B cell (primary cell): ENCODE measurements at regions not wholly inside any gene's neighbourhood (a gene's known extent, or its start where the extent isn't known, plus 50 kb on each side); places are given as distances from the start of the nearest gene placed in this dataset.

Experiments used
- ATAC-seq: fragments of 200-7000 bp; cut with Tn5 transposase; one replicate; pipeline ENCODE4 v1.10.0; 2021; ENCODE audit warnings: low read depth, mild to moderate bottlenecking, moderate number of reproducible peaks, moderate library complexity
- CTCF ChIA-PET: fragments of 350-600 bp; sonication (Branson Sonifier 250); formaldehyde crosslinking; loops from one replicate; lab custom pipeline; 2021; ENCODE audit warnings: antibody characterized with exemption, inconsistent platforms; lab: Charles Lee
- POLR2A ChIA-PET: fragments of 350-600 bp; sonication (Branson Sonifier 250); formaldehyde crosslinking; loops from one replicate; lab custom pipeline; 2021; ENCODE audit warnings: antibody characterized with exemption; lab: Charles Lee
- DNase-seq: peaks from one replicate; pipeline ENCODE4 v3.0.0; 2013
- H2AFZ ChIP-seq: 2 replicates; pipeline ENCODE4 v1.6.1; 2012; ENCODE audit warnings: mild to moderate bottlenecking, low read depth, low read length; ENCODE audit not compliant: insufficient read depth, poor library complexity, severe bottlenecking
- H3K27ac ChIP-seq, 2 donors: 1 replicate in 1 of 2; 2 replicates in 1 of 2; pipeline ENCODE4 v1.5.1; 2012 to 2013; ENCODE audit warnings: low read length in 2 of 2, mild to moderate bottlenecking in 2 of 2, moderate library complexity in 1 of 2
- H3K27me3 ChIP-seq, 4 experiments: fragments of 200-600 bp in 1 of 4; sonication (generic) in 1 of 4; replicated peaks in 1 of 4; 1 replicate in 2 of 4; 2 replicates in 2 of 4; pipeline versions ENCODE4 v1.6.1 to v1.7.0; 2013 to 2016; ENCODE audit warnings: low read length in 3 of 4, mild to moderate bottlenecking in 2 of 4, mixed read lengths in 1 of 4, moderate library complexity in 1 of 4; ENCODE audit not compliant: insufficient read depth in 4 of 4, control insufficient read depth in 3 of 4; ENCODE audit errors: control extremely low read depth in 1 of 4
- H3K36me3 ChIP-seq, 2 experiments: replicated peaks in 1 of 2; 1 replicate in 1 of 2; 2 replicates in 1 of 2; pipeline versions ENCODE4 v1.6.1 to v1.7.1; 2013; ENCODE audit warnings: low read length in 1 of 2; ENCODE audit not compliant: insufficient read depth in 2 of 2, control insufficient read depth in 1 of 2; ENCODE audit errors: control extremely low read depth in 1 of 2, extremely low read depth in 1 of 2
- H3K4me1 ChIP-seq, 2 donors: fragments of 200-600 bp in 1 of 2; sonication (generic) in 1 of 2; 1 replicate in 1 of 2; 2 replicates in 1 of 2; pipeline versions ENCODE4 v1.5.1 to v1.6.1; 2013 to 2017; ENCODE audit warnings: low read length in 2 of 2; ENCODE audit not compliant: control insufficient read depth in 2 of 2, insufficient read depth in 2 of 2
- H3K4me2 ChIP-seq: replicated peaks from 2 replicates; pipeline ENCODE3; 2012; ENCODE audit warnings: mild to moderate bottlenecking, low read depth, low read length; ENCODE audit not compliant: poor library complexity, severe bottlenecking
- H3K4me3 ChIP-seq, 5 experiments: fragments of 200-600 bp in 1 of 5; sonication (generic) in 1 of 5; 1 replicate in 3 of 5; 2 replicates in 2 of 5; pipeline versions ENCODE4 v1.5.1 to v1.7.0; 2011 to 2016; ENCODE audit warnings: low read length in 4 of 5, mild to moderate bottlenecking in 4 of 5, low read depth in 2 of 5, control low read depth in 1 of 5, moderate library complexity in 1 of 5; ENCODE audit not compliant: insufficient read depth in 1 of 5; ENCODE audit errors: control extremely low read depth in 1 of 5, extremely low read depth in 1 of 5
- H3K79me2 ChIP-seq: fragments of 200-600 bp; sonication (generic); one replicate; pipeline ENCODE4 v1.6.0; 2016; ENCODE audit warnings: low read length; ENCODE audit not compliant: control insufficient read depth, insufficient read depth
- H3K9ac ChIP-seq: fragments of 200-600 bp; sonication (generic); 2 replicates; pipeline ENCODE4 v1.6.1; 2017; ENCODE audit warnings: mild to moderate bottlenecking, low read length, moderate library complexity
- H3K9me3 ChIP-seq, 3 donors: one replicate each; pipeline versions ENCODE4 v1.6.1 to v1.7.1; 2013; ENCODE audit warnings: low read length in 2 of 3; ENCODE audit not compliant: control insufficient read depth in 2 of 3, insufficient read depth in 1 of 3; ENCODE audit errors: control extremely low read depth in 1 of 3
- H4K20me1 ChIP-seq: 2 replicates; pipeline ENCODE4 v1.6.0; 2012; ENCODE audit warnings: mild to moderate bottlenecking, low read length; ENCODE audit not compliant: insufficient read depth, control insufficient read depth, poor library complexity, severe bottlenecking
- H3K27ac Mint-ChIP-seq: one replicate; pipeline ENCODE4 v1.8.0; 2021; ENCODE audit warnings: mixed read lengths
- H3K27me3 Mint-ChIP-seq: one replicate; pipeline ENCODE4 v1.8.0; 2021; ENCODE audit warnings: mixed read lengths
- H3K4me1 Mint-ChIP-seq: one replicate; pipeline ENCODE4 v1.8.0; 2021; ENCODE audit warnings: mixed read lengths
- H3K4me3 Mint-ChIP-seq: one replicate; pipeline ENCODE4 v1.8.0; 2021; ENCODE audit warnings: mixed read lengths
- H3K9me3 Mint-ChIP-seq: one replicate; pipeline ENCODE4 v1.8.0; 2022; ENCODE audit warnings: mixed read lengths; ENCODE audit not compliant: insufficient read depth
- CTCF ChIP-seq: fragments of 200-600 bp; IDR thresholded peaks from one replicate; pipeline ENCODE4 v1.8.0; 2022; ENCODE audit warnings: antibody characterized with exemption, mild to moderate bottlenecking
- EZH2 ChIP-seq: IDR thresholded peaks from 2 replicates; pipeline ENCODE4 v1.6.1; 2012; ENCODE audit warnings: borderline replicate concordance, low read depth, mild to moderate bottlenecking, moderate library complexity, low read length; ENCODE audit not compliant: insufficient read depth, poor library complexity, severe bottlenecking
- WGBS: methylation state at CpG from one replicate; pipeline ENCODE4 v1.1.5; 2013; ENCODE audit warnings: missing lambda C conversion rate; ENCODE audit not compliant: insufficient coverage; 5-methylcytosine and 5-hydroxymethylcytosine counted together
- intact Hi-C: fragments of 100-400 bp; cut with micrococcal nuclease; formaldehyde crosslinking; loops from one replicate; pipeline ENCODE4 v1.10.0; 2022

GRCh38 chr22:44610071-44610470 lies 91.9 kb upstream of the PRR5 start:
- Histone ChIP-seq H3K9ac (no peak overlapping the region), H3K27me3 (peaks cover 0 to 10% (median 0%) of the 10 kb centered on the region in 4 experiments), H3K4me1 (no peaks in the 10 kb centered on the region), H3K79me2 (no peaks in the 10 kb centered on the region), H3K36me3 (no peaks in the 10 kb centered on the region), H3K4me3 (no peak overlapping the region), H3K9me3 (peaks cover 0 to 50% (median 19%) of the 10 kb centered on the region in 3 donors), H4K20me1 (no peaks in the 10 kb centered on the region), H3K4me2 (no peak overlapping the region), H3K27ac (no peak overlapping the region), H2AFZ (no peak overlapping the region)
- POLR2A ChIA-PET, result no interaction called here
- DNase-seq, result no peak
- peaks cover 5% of the 10 kb centered on the region for H3K9me3 Mint-ChIP-seq
- CTCF ChIA-PET, result interaction anchor here (1.4 kb wide), 1 partner anchor 529 kb away, joined by 3 read pairs; no protein-coding TSS in a partner anchor
- TF ChIP-seq CTCF (no peak), EZH2 (no peak)
- H3K27me3 Mint-ChIP-seq, result peaks cover 10% of the 10 kb centered on the region
- ATAC-seq, result no peak
- H3K27ac Mint-ChIP-seq, result no peak overlapping the region
- intact Hi-C loops, result no loop called here
- H3K4me3 Mint-ChIP-seq, result no peak overlapping the region
- 86% methylated on average over 2 of the region's 8 CpGs for WGBS
- no peaks in the 10 kb centered on the region for H3K4me1 Mint-ChIP-seq

GRCh38 chr22:44609400-44609988 lies 92.5 kb upstream of the PRR5 start:
- TF ChIP-seq EZH2 (no peak), CTCF (no peak)
- Mint-ChIP-seq H3K27me3 (peaks cover 14% of the 10 kb centered on the region), H3K9me3 (peaks cover 5% of the 10 kb centered on the region), H3K4me3 (no peak overlapping the region), H3K4me1 (no peaks in the 10 kb centered on the region), H3K27ac (no peak overlapping the region)
- ATAC-seq, result no peak
- no peaks in the 10 kb centered on the region for H3K36me3 ChIP-seq
- H3K9me3 ChIP-seq, result peaks cover 0 to 45% (median 16%) of the 10 kb centered on the region in 3 donors
- no peak overlapping the region for H3K9ac ChIP-seq
- intact Hi-C loops, result no loop called here
- H2AFZ ChIP-seq, result no peak overlapping the region
- POLR2A ChIA-PET, result no interaction called here
- no peak overlapping the region for H3K27ac ChIP-seq
- no peak overlapping the region for H3K4me2 ChIP-seq
- DNase-seq, result no peak
- 81% methylated on average over 12 of the region's 12 CpGs for WGBS
- H3K4me3 ChIP-seq, result no peak overlapping the region
- H4K20me1 ChIP-seq, result no peaks in the 10 kb centered on the region
- peaks cover 0 to 11% (median 0%) of the 10 kb centered on the region in 4 experiments for H3K27me3 ChIP-seq
- no peaks in the 10 kb centered on the region for H3K4me1 ChIP-seq
- CTCF ChIA-PET, result interaction anchor here (1.4 kb wide), 1 partner anchor 528 kb away, joined by 3 read pairs; no protein-coding TSS in a partner anchor
- H3K79me2 ChIP-seq, result no peaks in the 10 kb centered on the region
